Left colon (tissue), 2 donors: ENCODE measurements at regions not wholly inside any gene's neighbourhood (a gene's known extent, or its start where the extent isn't known, plus 50 kb on each side); places are given as distances from the start of the nearest gene placed in this dataset.
A peak's percentile ranks its signal among the peaks of the same experiment; 100 is the strongest.

Source experiments
- ATAC-seq: fragments of 200-7000 bp; cut with Tn5 transposase; one replicate; pipeline ENCODE4 v1.9.1; 2020; ENCODE audit warnings: mild to moderate bottlenecking, moderate library complexity
- DNase-seq, 2 donors: peaks; one replicate each; pipeline ENCODE4 v3.0.0-alpha.2; 2020
- intact Hi-C, 2 donors: fragments of 100-400 bp; cut with DNase I in 1 of 2; cut with micrococcal nuclease in 1 of 2; formaldehyde crosslinking; loops; one replicate each; pipeline versions ENCODE4 v1.11.2 to v1.14.0; 2022; cut with DNase I, micrococcal nuclease
- donor health status: DM: no; HTN: no; CAD: no.
- donor health status: DM: yes; HTN: yes; CAD: no.

GRCh38 chr13:47004027-47004426 lies 107.2 kb upstream of the HTR2A start:
- ATAC-seq (no peak), DNase-seq (no peak)
- intact Hi-C loops, result no loop called here

- ATAC-seq (no peak), DNase-seq (no peak)
- intact Hi-C loops, result no loop called here
Observed at GRCh38 chr13:47000165-47000564, 103.3 kb upstream of the HTR2A start.

- DNase-seq, result no peak
- ATAC-seq, result no peak
- intact Hi-C loops, result no loop called here
Observed at GRCh38 chr13:46996316-46997030, 99.6 kb upstream of the HTR2A start.

- intact Hi-C loops, result no loop called here
- ATAC-seq (no peak), DNase-seq (no peak)
Observed at GRCh38 chr13:46995874-46996273, 99.0 kb upstream of the HTR2A start.

GRCh38 chr13:46994492-46994891 lies 97.6 kb upstream of the HTR2A start:
- no peak for ATAC-seq
- intact Hi-C loops, result no loop called here
- DNase-seq, result no peak

GRCh38 chr13:46992383-46992952 lies 95.6 kb upstream of the HTR2A start:
- DNase-seq (no peak), ATAC-seq (no peak)
- intact Hi-C loops, result no loop called here

- DNase-seq (no peak), ATAC-seq (no peak)
- intact Hi-C loops, result no loop called here
Observed at GRCh38 chr13:46983881-46984280, 87.0 kb upstream of the HTR2A start.

GRCh38 chr13:46982856-46983582 lies 86.2 kb upstream of the HTR2A start:
- no peak for ATAC-seq
- no peak for DNase-seq
- intact Hi-C loops, result no loop called here

- ATAC-seq (no peak), DNase-seq (no peak)
- intact Hi-C loops, result no loop called here
Observed at GRCh38 chr13:46975173-46975572, 78.3 kb upstream of the HTR2A start.

- intact Hi-C loops, result no loop called here
- DNase-seq (no peak), ATAC-seq (no peak)
Observed at GRCh38 chr13:46968450-46968849, 71.6 kb upstream of the HTR2A start.

- intact Hi-C loops, result no loop called here
- DNase-seq (no peak), ATAC-seq (peak; percentile 30)
Observed at GRCh38 chr13:46964789-46965527, 68.1 kb upstream of the HTR2A start.

GRCh38 chr13:46963904-46964303 lies 67.1 kb upstream of the HTR2A start:
- ATAC-seq (no peak), DNase-seq (no peak)
- intact Hi-C loops, result no loop called here

- no peak for ATAC-seq
- intact Hi-C loops, result no loop called here
Observed at GRCh38 chr13:46962281-46962941, 65.6 kb upstream of the HTR2A start.

GRCh38 chr13:46961719-46962118 lies 64.9 kb upstream of the HTR2A start:
- ATAC-seq (no peak), DNase-seq (no peak)
- intact Hi-C loops, result no loop called here

More at GRCh38 chr13:46962281-46962941, 65.6 kb upstream of the HTR2A start:
- DNase-seq, result no peak

GRCh38 chr13:46953941-46954340 lies 57.1 kb upstream of the HTR2A start:
- intact Hi-C loops, result no loop called here
- DNase-seq (no peak), ATAC-seq (no peak)

GRCh38 chr13:46953331-46953730 lies 56.5 kb upstream of the HTR2A start:
- no peak for DNase-seq
- intact Hi-C loops, result no loop called here
- ATAC-seq, result no peak

- ATAC-seq, result no peak
- no peak for DNase-seq
Observed at GRCh38 chr13:46951516-46951915, 54.7 kb upstream of the HTR2A start.

GRCh38 chr13:46949211-46949610 lies 52.4 kb upstream of the HTR2A start:
- no peak for ATAC-seq
- DNase-seq, result no peak
- intact Hi-C loops, result no loop called here

More at GRCh38 chr13:46951516-46951915, 54.7 kb upstream of the HTR2A start:
- intact Hi-C loops, result no loop called here

- no peak for DNase-seq
- intact Hi-C loops, result no loop called here
- ATAC-seq, result no peak
Observed at GRCh38 chr13:46948338-46948737, 51.5 kb upstream of the HTR2A start.
